ENCODE measurements at regions not wholly inside any gene's neighbourhood (a gene's known extent, or its start where the extent isn't known, plus 50 kb on each side); places are given as distances from the start of the nearest gene placed in this dataset.
"Not testable (repeated sequence)": the region's sequence is repeated elsewhere in the genome, so short reads cannot be mapped to it uniquely, and the experiment has no call there.

DNA sequence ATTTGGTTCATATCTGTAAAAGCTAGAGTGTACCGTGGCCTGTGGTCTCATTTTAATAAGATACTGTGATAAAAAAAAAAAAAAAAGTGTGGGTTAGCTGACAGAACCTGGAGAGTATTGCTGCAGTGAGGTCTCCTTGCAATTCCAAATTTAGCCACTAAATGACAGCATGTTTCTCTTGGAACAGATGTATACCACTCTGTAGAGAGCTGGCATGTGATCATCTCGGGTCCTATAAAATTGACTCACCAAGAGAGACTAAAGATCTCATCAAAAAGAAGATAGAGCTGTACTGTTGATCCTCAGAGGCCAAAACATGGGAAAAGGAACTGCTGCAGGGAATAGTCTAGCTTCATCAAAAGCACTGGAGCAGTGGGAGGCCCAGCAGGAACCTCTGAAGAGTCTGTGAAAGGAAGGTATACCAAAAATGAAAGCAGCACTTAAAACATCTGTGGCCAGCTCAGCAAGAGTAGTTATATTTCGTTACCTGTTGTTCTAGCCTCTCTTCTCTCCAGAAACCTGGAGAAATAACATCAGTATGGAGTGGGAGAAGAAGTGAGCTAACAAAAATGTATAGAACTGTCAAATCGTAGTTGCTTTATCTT lies 826.8 kb downstream of the EFNA5 start:
- no peak overlapping the region for H3K27ac Mint-ChIP-seq
- H3K4me3 Mint-ChIP-seq: no peak overlapping the region
- no peaks in the 10 kb centered on the region for H3K4me1 Mint-ChIP-seq
- no peak for DNase-seq
- ATAC-seq: no peak
- no peaks in the 10 kb centered on the region for H3K27me3 Mint-ChIP-seq
- peaks cover 5 to 14% of the 10 kb centered on the region in 2 donors for H3K9me3 Mint-ChIP-seq

DNA sequence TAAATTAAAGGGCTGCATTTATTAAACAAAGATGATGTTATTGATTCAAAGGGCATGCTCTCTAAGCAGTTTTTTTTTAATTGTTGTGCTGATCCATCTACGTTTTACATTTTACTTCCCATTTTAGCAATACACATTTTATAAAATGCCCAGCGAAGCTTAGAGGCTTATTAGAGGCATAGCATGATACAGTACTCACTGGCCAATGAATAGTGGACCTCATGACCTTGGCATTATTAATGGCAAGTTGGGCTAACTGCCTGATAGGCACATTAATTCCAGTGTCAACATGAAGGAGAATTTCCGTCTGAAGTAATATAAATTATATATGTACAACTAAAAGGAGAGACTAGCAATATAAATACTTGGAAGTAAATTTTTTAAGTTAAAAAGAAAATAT lies 837.2 kb downstream of the EFNA5 start:
- Mint-ChIP-seq H3K27me3 (no peaks in the 10 kb centered on the region), H3K4me3 (no peak overlapping the region)
- ATAC-seq: no peak

DNA sequence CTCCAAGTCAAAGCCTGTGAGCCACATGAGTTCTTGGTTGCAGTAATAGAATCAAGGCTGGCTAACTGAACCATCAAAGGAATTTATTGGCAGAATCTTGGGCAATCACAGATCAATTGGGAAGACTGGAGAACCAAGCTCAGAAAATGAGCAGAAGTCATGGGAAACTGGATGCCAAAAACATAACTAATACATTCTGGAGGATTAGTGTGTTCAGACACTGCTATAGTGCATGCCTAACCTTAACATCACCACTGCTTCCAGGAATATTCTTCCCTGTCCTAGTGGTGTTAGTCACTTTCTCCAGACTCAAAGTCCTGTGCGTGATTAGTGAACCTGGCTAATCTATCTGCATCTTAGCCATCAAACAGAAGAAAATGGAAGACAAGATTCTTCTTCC lies 843.7 kb downstream of the EFNA5 start:
- Mint-ChIP-seq H3K4me3 (no peak overlapping the region), H3K9me3 (no peaks in the 10 kb centered on the region), H3K4me1 (no peaks in the 10 kb centered on the region), H3K27ac (no peak overlapping the region), H3K27me3 (no peaks in the 10 kb centered on the region)
- DNase-seq (no peak), ATAC-seq (no peak)

More for the DNA sequence above, 837.2 kb downstream of the EFNA5 start:
- no peaks in the 10 kb centered on the region for H3K9me3 Mint-ChIP-seq
- no peak overlapping the region for H3K27ac Mint-ChIP-seq
- DNase-seq: no peak
- no peaks in the 10 kb centered on the region for H3K4me1 Mint-ChIP-seq

DNA sequence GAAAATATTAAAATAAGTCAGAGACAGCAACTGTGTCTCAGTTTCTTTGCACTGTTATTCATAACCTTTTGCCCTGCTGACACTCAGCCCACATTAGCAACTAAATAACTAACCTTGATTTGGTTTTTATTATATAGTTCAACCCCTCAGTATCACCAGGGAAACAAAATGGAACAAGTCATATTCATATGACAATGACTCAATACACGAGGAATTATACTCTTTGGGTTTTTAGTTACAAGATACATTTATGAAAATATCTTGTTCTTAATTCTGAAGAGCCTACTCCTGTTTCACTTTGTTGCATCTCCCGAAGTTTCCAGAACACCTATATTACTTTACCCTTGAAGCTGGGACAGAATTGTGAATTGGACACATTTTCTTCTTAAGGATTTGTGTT lies 845.4 kb downstream of the EFNA5 start:
- no peak for ATAC-seq
- no peak for DNase-seq
- Mint-ChIP-seq H3K4me3 (no peak overlapping the region), H3K27me3 (no peaks in the 10 kb centered on the region), H3K27ac (no peak overlapping the region), H3K4me1 (no peaks in the 10 kb centered on the region), H3K9me3 (no peaks in the 10 kb centered on the region)

DNA sequence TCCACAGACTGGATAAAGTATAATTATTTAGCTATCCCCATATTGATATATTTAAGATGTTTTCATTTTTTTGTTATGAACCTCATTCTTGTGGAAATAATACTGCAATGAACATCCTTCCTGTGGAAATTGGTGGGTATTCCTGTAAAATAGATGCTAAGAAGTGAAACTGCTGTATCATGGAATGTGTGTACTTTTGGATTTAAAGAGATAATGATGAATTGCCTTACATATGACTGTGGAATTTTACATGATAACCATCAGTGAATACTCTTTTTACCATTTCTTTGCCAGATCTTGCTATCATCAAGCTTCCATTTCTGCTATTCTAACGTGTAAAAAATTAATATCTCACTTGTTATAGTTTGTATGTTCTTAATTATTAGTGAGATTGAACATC lies 847.9 kb downstream of the EFNA5 start:
- Mint-ChIP-seq H3K27ac (no peak overlapping the region), H3K27me3 (no peaks in the 10 kb centered on the region), H3K9me3 (no peaks in the 10 kb centered on the region), H3K4me3 (no peak overlapping the region), H3K4me1 (no peaks in the 10 kb centered on the region)
- DNase-seq (no peak), ATAC-seq (no peak)

DNA sequence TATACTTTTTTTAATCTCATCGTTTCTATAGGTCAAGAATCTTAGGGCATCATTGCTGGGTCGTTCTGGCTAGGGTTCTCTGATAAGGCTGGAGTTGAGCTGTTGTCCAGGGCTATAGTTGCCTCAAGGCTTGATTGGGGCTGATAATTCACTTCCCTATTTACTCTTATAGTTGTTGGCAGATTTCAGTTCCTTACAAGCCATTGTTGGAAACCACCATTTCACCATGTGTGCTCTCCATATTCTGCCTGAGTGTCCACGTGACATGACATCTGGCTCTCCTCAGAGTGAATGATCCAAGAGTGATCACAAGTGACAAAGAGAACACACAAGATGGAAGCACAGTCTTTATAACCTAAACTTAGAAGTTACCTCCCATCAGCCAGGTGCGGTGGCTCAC lies 852.2 kb downstream of the EFNA5 start:
- no peaks in the 10 kb centered on the region for H3K9me3 Mint-ChIP-seq
- ATAC-seq: no peak
- H3K4me3 Mint-ChIP-seq: no peak overlapping the region
- no peak overlapping the region for H3K27ac Mint-ChIP-seq
- DNase-seq: no peak
- H3K4me1 Mint-ChIP-seq: no peaks in the 10 kb centered on the region
- no peaks in the 10 kb centered on the region for H3K27me3 Mint-ChIP-seq

DNA sequence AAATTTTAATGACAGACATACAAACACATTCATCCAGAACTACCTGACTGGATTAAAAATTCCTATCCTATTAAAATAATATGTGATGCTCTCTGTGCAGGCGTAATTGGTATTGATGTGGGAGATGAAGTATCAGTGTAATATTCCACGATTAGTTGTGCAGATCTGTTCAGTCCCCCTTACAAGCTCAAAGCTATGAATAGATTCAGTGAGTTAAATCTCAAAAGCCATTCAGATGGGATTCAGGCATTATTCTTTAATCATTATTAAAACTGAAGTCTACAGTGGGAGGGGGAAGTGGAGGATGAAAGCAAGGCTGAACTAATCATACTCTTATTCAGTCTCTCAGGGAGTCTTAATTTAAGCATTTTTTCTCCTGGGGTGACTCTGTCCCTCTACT lies 855.8 kb downstream of the EFNA5 start:
- ATAC-seq (no peak), DNase-seq (no peak)
- H3K27me3 Mint-ChIP-seq: no peaks in the 10 kb centered on the region
- no peaks in the 10 kb centered on the region for H3K9me3 Mint-ChIP-seq
- H3K4me3 Mint-ChIP-seq: no peak overlapping the region
- H3K27ac Mint-ChIP-seq: no peak overlapping the region
- no peaks in the 10 kb centered on the region for H3K4me1 Mint-ChIP-seq

DNA sequence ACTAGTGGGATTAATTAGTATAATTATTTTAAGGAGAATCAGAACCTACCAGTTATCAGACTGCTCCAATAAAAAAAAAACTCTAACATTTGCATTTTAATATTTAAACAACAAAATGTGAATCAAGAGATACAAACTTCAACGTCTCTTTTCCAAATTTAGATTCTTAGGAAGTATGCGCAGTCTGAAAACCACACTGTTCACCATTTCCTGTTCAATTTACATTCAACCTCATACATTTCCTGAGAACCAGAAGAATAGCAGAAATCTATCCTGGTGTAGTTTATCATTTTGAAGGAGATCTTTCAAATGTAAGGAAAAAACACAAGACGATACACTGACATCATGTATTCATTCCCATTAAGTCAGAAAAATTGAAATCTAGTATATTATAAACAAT lies 869.2 kb downstream of the EFNA5 start:
- DNase-seq (no peak), ATAC-seq (no peak)
- no peak overlapping the region for H3K27ac Mint-ChIP-seq
- no peak overlapping the region for H3K4me3 Mint-ChIP-seq
- no peaks in the 10 kb centered on the region for H3K4me1 Mint-ChIP-seq
- H3K27me3 Mint-ChIP-seq: no peaks in the 10 kb centered on the region
- H3K9me3 Mint-ChIP-seq: no peaks in the 10 kb centered on the region

DNA sequence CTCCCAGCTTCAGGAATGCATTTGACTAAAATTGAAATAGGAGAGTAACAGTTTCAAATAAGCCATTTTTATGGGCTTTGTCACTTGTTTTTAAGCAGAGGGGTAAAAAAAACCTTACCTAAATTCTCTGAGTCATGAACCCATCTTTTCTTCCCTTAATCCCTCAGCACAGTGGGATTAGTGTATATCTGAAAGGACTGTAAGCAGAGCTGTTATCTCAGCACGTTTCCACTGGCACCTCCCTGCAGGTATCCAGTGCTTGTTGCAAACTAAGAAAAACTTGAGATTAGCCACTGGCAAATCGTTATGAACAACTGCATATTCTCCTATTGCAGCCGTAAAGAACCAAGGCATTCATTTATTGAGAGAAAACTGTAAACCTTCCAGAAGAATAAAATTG lies 872.7 kb downstream of the EFNA5 start:
- H3K4me1 Mint-ChIP-seq: no peaks in the 10 kb centered on the region
- no peak overlapping the region for H3K4me3 Mint-ChIP-seq
- no peak overlapping the region for H3K27ac Mint-ChIP-seq
- no peaks in the 10 kb centered on the region for H3K9me3 Mint-ChIP-seq
- H3K27me3 Mint-ChIP-seq: no peaks in the 10 kb centered on the region
- DNase-seq (no peak), ATAC-seq (no peak)

DNA sequence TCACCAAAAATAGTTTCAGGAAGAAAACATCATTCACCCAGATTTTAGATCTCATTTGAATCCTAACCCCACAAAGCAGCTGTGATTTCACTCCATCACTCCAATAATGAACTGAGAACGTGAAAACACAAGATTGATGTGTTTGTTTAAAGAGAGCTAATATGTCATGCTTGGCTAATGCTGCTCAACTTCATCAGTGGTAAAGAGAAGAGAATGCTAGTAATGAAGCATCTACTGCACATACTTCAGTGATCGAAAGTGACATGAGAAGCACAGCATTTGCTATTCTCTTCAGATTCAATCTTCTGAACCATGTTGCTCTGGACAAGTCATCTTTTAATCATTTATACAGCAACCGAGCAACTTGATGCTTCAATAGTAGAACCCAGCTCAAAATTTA lies 874.7 kb downstream of the EFNA5 start:
- DNase-seq (no peak), ATAC-seq (no peak)
- no peak overlapping the region for H3K4me3 Mint-ChIP-seq
- H3K4me1 Mint-ChIP-seq: no peaks in the 10 kb centered on the region
- H3K27me3 Mint-ChIP-seq: no peaks in the 10 kb centered on the region
- no peak overlapping the region for H3K27ac Mint-ChIP-seq
- peaks cover 0 to 5% of the 10 kb centered on the region in 2 donors for H3K9me3 Mint-ChIP-seq

DNA sequence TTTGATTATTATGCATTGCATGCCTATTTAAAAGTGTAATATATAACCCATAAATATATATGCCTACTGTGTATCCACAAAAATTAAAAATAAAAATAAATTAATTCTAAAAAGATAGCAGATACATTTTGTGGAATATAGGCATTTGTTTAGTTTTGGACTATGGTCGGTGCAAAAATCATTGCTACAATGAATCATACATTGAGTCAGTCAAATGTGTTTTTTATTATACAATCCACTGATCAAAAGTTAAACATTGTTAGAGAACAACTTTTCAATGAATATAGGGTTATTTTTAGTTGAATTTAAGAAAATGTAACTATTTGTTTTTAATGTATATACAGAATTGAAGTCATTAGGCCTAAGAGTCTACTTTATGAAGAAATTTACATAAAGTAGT lies 885.9 kb downstream of the EFNA5 start:
- Mint-ChIP-seq H3K4me3 (no peak overlapping the region), H3K9me3 (peaks cover 0 to 11% of the 10 kb centered on the region in 2 donors), H3K27me3 (no peaks in the 10 kb centered on the region), H3K4me1 (no peaks in the 10 kb centered on the region), H3K27ac (no peak overlapping the region)
- ATAC-seq (no peak), DNase-seq (no peak)

DNA sequence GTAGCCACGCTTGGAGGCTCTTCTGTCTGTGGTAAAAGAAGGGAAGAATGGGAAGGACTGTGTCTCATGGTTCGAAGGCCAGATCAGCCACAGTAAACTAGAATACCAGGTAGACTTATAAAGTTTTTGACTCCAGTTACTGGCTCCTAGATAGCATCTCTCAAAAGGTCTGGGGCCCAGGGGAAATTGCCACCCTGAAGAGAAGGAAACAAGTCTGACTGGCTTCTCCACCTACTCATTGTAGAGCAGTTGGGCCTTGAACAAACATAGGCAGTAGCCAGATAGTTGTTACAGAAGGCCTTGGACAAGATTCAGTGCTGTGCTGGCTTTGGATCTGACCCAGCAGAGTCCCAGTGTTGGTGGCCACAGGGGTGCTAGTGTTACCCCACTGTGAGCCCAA lies 890.4 kb downstream of the EFNA5 start:
- peaks cover 0 to 11% of the 10 kb centered on the region in 2 donors for H3K9me3 Mint-ChIP-seq
- ATAC-seq (no peak), DNase-seq (no peak)
- no peak overlapping the region for H3K4me3 Mint-ChIP-seq
- no peaks in the 10 kb centered on the region for H3K27me3 Mint-ChIP-seq
- no peak overlapping the region for H3K27ac Mint-ChIP-seq
- no peaks in the 10 kb centered on the region for H3K4me1 Mint-ChIP-seq

DNA sequence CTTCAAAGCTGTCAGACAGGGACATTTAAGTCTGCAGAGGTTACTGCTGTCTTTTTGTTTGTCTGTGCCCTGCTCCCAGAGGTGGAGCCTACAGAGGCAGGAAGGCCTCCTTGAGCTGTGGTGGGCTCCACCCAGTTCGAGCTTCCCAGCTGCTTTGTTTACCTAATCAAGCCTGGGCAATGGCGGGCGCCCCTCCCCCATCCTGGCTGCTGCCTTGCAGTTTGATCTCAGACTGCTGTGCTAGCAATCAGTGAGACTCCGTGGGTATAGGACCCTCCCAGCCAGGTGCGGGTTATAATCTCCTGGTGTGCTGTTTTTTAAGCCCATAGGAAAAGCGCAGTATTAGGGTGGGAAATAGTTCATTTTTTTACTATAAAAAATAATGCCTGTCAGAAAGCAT lies 894.2 kb downstream of the EFNA5 start:
- not testable (repeated sequence) for H3K9me3 Mint-ChIP-seq, ATAC-seq

DNA sequence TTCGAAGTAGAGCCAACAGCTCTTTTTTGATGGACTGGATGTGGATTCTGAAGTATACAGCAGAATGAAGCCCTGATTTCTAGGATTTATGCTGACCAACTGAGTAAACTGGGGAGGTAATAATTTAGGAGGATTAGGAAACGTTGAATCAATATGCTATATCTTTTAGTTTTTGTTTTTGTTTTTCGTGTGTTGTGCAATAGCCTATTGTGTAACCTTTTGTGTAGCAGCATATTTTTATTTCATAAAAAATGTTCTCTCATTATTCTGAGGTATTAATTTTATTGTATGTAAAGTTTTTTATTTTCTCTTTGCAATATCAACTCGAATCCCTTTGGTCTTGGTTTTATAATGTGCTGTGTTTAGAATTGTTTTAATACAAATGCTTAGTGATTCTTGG lies 902.3 kb downstream of the EFNA5 start:
- Mint-ChIP-seq H3K27ac (no peak overlapping the region), H3K4me3 (no peak overlapping the region), H3K9me3 (peaks cover 0 to 10% of the 10 kb centered on the region in 2 donors), H3K4me1 (no peaks in the 10 kb centered on the region), H3K27me3 (no peaks in the 10 kb centered on the region)
- ATAC-seq: no peak
- no peak for DNase-seq

More for the DNA sequence above, 894.2 kb downstream of the EFNA5 start:
- H3K4me3 Mint-ChIP-seq, H3K4me1 Mint-ChIP-seq, H3K27me3 Mint-ChIP-seq, H3K27ac Mint-ChIP-seq, DNase-seq: not testable (repeated sequence)

DNA sequence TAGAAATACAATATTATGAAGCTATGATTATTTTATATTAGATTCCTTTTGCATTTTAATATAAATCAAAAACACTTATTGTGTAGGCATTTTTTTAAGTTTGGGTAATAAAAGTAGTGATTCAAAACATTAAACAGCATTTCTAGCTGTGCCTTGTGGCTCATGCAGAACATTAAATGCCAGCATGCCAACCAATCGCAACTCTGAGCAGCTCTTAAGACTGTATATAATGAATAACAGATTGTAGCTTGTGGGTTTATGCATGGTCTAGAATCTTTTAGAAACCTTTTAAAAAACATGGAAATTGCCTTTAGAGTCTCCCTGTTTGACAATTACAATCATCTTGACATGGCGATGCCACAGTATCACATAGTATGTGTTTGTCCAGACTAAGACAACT lies 903.8 kb downstream of the EFNA5 start:
- Mint-ChIP-seq H3K9me3 (peaks cover 5 to 10% of the 10 kb centered on the region in 2 donors), H3K4me3 (no peak overlapping the region), H3K27me3 (no peaks in the 10 kb centered on the region), H3K27ac (no peak overlapping the region), H3K4me1 (no peaks in the 10 kb centered on the region)
- no peak for DNase-seq
- no peak for ATAC-seq

DNA sequence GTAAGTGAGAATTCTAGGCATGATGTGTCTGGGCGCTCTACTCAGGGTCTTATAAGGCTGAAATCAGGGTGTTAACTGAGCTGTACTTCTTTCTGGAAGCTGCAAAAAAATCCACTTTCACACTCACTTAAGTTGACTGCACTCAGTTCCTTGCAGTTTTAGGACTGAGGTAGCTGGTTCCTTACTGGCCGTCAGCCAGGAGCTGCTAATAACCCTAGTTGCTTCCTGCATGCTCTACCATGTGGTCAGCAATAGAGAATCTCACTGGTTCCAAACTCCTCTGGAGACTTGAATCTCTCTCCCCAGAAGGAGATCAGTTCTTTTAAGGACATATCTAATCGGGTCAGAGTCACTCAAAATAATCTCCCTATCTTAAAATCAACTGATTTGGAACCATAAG lies 911.2 kb downstream of the EFNA5 start:
- DNase-seq (no peak), ATAC-seq (no peak)
- Mint-ChIP-seq H3K4me3 (no peak overlapping the region), H3K4me1 (no peaks in the 10 kb centered on the region), H3K27me3 (no peaks in the 10 kb centered on the region), H3K9me3 (peaks cover 0 to 7% of the 10 kb centered on the region in 2 donors), H3K27ac (no peak overlapping the region)

DNA sequence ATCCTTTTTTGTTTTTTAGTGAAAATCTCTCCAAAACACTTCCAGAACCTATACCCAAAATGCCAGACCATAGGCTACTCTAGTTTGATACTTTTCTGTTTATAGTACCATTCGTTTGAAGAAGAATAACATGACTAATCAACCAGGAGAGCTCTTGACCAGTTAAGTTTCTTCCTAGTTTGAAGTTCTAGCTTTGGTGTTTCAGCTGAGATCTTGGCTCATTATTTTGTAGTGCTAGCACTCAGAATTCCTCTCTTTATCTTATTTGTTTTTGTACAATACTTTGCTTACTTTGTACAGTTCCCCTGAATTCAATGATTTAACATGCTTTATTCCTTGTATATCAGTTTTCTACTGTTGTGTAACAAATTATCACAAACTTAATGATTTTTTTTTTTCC lies 911.6 kb downstream of the EFNA5 start:
- ATAC-seq (no peak), DNase-seq (no peak)
- no peak overlapping the region for H3K4me3 Mint-ChIP-seq
- H3K4me1 Mint-ChIP-seq: no peaks in the 10 kb centered on the region
- H3K9me3 Mint-ChIP-seq: peaks cover 0 to 7% of the 10 kb centered on the region in 2 donors
- no peaks in the 10 kb centered on the region for H3K27me3 Mint-ChIP-seq
- H3K27ac Mint-ChIP-seq: no peak overlapping the region

Measured in stimulated activated naive CD8-positive, alpha-beta T cell treated with anti-CD3 and anti-CD28 coated beads, Interleukin-15, amount 100 ng/mL, for 72 hours (primary cell).